CD4-positive, alpha-beta T cell (primary cell): ENCODE measurements at regions not wholly inside any gene's neighbourhood (a gene's known extent, or its start where the extent isn't known, plus 50 kb on each side); places are given as distances from the start of the nearest gene placed in this dataset.

Experiments
- ATAC-seq: fragments of 200-7000 bp; cut with Tn5 transposase; one replicate; pipeline ENCODE4 v1.10.0; 2022; ENCODE audit warnings: mild to moderate bottlenecking; ENCODE audit not compliant: poor library complexity
- CTCF ChIA-PET: fragments of 350-600 bp; sonication (Branson Sonifier 250); formaldehyde crosslinking; loops from one replicate; lab custom pipeline; 2021; ENCODE audit warnings: antibody characterized with exemption, inconsistent platforms; lab: Charles Lee
- POLR2A ChIA-PET: fragments of 350-600 bp; sonication (Branson Sonifier 250); formaldehyde crosslinking; loops from one replicate; lab custom pipeline; 2021; ENCODE audit warnings: antibody characterized with exemption, inconsistent platforms; lab: Charles Lee
- DNase-seq, 14 experiments: peaks; one replicate each; pipeline ENCODE4 v3.0.0-alpha.2; 2013 to 2020; ENCODE audit warnings: mixed read lengths in 2 of 14
- H3K27ac ChIP-seq, 2 donors: one replicate each; pipeline versions ENCODE4 v1.5.1 to v1.7.0; 2013; ENCODE audit warnings: low read length in 2 of 2, low read depth in 1 of 2, mild to moderate bottlenecking in 1 of 2
- H3K27me3 ChIP-seq, 2 experiments: 1 replicate in 1 of 2; 2 replicates in 1 of 2; pipeline versions ENCODE4 v1.6.1 to v1.7.0; 2013; ENCODE audit warnings: low read length in 2 of 2, control low read depth in 1 of 2, mild to moderate bottlenecking in 1 of 2, moderate library complexity in 1 of 2; ENCODE audit not compliant: insufficient read depth in 2 of 2, control insufficient read depth in 1 of 2
- H3K36me3 ChIP-seq: one replicate; pipeline ENCODE4 v1.6.1; 2013; ENCODE audit warnings: low read length, control low read depth; ENCODE audit not compliant: insufficient read depth
- H3K4me1 ChIP-seq: one replicate; pipeline ENCODE4 v1.6.1; 2013; ENCODE audit warnings: low read length, control low read depth; ENCODE audit not compliant: insufficient read depth
- H3K4me3 ChIP-seq: one replicate; pipeline ENCODE4 v1.5.1; 2013; ENCODE audit warnings: mild to moderate bottlenecking, low read length, moderate library complexity
- H3K9me3 ChIP-seq, 2 experiments: 1 replicate in 1 of 2; 2 replicates in 1 of 2; pipeline versions ENCODE4 v1.6.1 to v1.7.0; 2013; ENCODE audit warnings: low read length in 2 of 2, mild to moderate bottlenecking in 2 of 2, control low read depth in 1 of 2, moderate library complexity in 1 of 2; ENCODE audit not compliant: control insufficient read depth in 1 of 2, insufficient read depth in 1 of 2
- H3K27ac Mint-ChIP-seq: one replicate; pipeline ENCODE4 v1.8.0; 2020; ENCODE audit warnings: mixed read lengths
- H3K27me3 Mint-ChIP-seq: one replicate; pipeline ENCODE4 v1.8.0; 2021; ENCODE audit warnings: mixed read lengths
- H3K36me3 Mint-ChIP-seq: one replicate; pipeline ENCODE4 v1.8.0; 2021; ENCODE audit warnings: low read depth, mixed read lengths
- H3K4me1 Mint-ChIP-seq: one replicate; pipeline ENCODE4 v1.8.0; 2021; ENCODE audit warnings: low read depth, mixed read lengths
- H3K4me3 Mint-ChIP-seq: one replicate; pipeline ENCODE4 v1.8.0; 2020; ENCODE audit warnings: mild to moderate bottlenecking, mixed read lengths
- H3K9me3 Mint-ChIP-seq: one replicate; pipeline ENCODE4 v1.8.0; 2020; ENCODE audit warnings: mixed read lengths
- intact Hi-C, 2 experiments: fragments of 100-400 bp; cut with DNase I in 1 of 2; cut with micrococcal nuclease in 1 of 2; formaldehyde crosslinking; loops; one replicate each; pipeline versions ENCODE4 v1.15.1 to v1.9.0; 2023 to 2025; cut with DNase I, micrococcal nuclease
- TF ChIP-seq, protein P1 (sequence below): fragments of 200-600 bp; IDR thresholded peaks from one replicate; pipeline ENCODE4 v1.8.0; 2022; ENCODE audit warnings: antibody characterized with exemption, mild to moderate bottlenecking

- ChIA-PET CTCF (no interaction called here), POLR2A (no interaction called here)
- TF ChIP-seq, protein P1, sequence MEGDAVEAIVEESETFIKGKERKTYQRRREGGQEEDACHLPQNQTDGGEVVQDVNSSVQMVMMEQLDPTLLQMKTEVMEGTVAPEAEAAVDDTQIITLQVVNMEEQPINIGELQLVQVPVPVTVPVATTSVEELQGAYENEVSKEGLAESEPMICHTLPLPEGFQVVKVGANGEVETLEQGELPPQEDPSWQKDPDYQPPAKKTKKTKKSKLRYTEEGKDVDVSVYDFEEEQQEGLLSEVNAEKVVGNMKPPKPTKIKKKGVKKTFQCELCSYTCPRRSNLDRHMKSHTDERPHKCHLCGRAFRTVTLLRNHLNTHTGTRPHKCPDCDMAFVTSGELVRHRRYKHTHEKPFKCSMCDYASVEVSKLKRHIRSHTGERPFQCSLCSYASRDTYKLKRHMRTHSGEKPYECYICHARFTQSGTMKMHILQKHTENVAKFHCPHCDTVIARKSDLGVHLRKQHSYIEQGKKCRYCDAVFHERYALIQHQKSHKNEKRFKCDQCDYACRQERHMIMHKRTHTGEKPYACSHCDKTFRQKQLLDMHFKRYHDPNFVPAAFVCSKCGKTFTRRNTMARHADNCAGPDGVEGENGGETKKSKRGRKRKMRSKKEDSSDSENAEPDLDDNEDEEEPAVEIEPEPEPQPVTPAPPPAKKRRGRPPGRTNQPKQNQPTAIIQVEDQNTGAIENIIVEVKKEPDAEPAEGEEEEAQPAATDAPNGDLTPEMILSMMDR = no peak
- DNase-seq (no peak), ATAC-seq (no peak)
- H3K9me3 ChIP-seq = peaks cover 0 to 4% of the 10 kb centered on the region in 2 experiments
- no peak overlapping the region for H3K27ac Mint-ChIP-seq
- intact Hi-C loops = no loop called here
- no peaks in the 10 kb centered on the region for H3K4me1 Mint-ChIP-seq
- H3K4me3 ChIP-seq = no peak overlapping the region
- no peak overlapping the region for H3K4me3 Mint-ChIP-seq
- H3K4me1 ChIP-seq = no peaks in the 10 kb centered on the region
- H3K9me3 Mint-ChIP-seq = no peaks in the 10 kb centered on the region
- H3K27me3 ChIP-seq = no peaks in the 10 kb centered on the region
- no peaks in the 10 kb centered on the region for H3K36me3 Mint-ChIP-seq
- no peaks in the 10 kb centered on the region for H3K36me3 ChIP-seq
- H3K27me3 Mint-ChIP-seq = no peaks in the 10 kb centered on the region
- no peak overlapping the region for H3K27ac ChIP-seq
Observed at GRCh38 chr9:118083161-118083560, 379.0 kb downstream of the TLR4 start.

DNA sequence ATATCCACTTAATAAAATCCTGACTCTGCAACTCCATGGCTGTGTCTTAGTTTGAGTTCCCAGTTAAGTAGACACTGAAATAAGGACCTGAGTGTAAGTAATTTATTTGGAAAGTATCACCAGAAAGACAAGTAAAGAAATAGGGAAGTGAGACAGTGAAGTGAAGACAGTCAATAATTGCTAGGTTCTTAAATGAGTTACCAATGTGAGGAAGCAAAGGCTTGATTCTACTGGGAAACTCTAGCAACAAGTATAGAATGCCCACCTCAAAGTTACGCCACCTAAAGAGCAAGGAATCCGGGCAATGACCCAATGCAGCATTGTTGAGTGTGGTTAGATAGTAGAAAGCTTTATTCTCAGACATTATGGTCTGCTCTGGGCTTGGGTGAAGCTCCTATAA is 383.9 kb downstream of the TLR4 start:
- Histone ChIP-seq H3K36me3 (no peaks in the 10 kb centered on the region), H3K4me1 (no peaks in the 10 kb centered on the region), H3K27me3 (no peaks in the 10 kb centered on the region), H3K9me3 (peaks cover 0 to 4% of the 10 kb centered on the region in 2 experiments), H3K4me3 (no peak overlapping the region), H3K27ac (no peak overlapping the region)
- intact Hi-C loops = no loop called here
- Mint-ChIP-seq H3K4me1 (no peaks in the 10 kb centered on the region), H3K27ac (no peak overlapping the region), H3K36me3 (no peaks in the 10 kb centered on the region), H3K9me3 (peaks cover 4% of the 10 kb centered on the region), H3K27me3 (no peaks in the 10 kb centered on the region), H3K4me3 (no peak overlapping the region)
- POLR2A ChIA-PET = no interaction called here
- CTCF ChIA-PET = no interaction called here
- TF ChIP-seq, protein P1 = no peak
- no peak for DNase-seq
- ATAC-seq = no peak

GRCh38 chr9:118091226-118091625 is 387.0 kb downstream of the TLR4 start:
- no peaks in the 10 kb centered on the region for H3K4me1 ChIP-seq
- H3K36me3 Mint-ChIP-seq = no peaks in the 10 kb centered on the region
- H3K4me3 Mint-ChIP-seq = no peak overlapping the region
- H3K27ac Mint-ChIP-seq = no peak overlapping the region
- intact Hi-C loops = no loop called here
- CTCF ChIA-PET = no interaction called here
- TF ChIP-seq, protein P1 = no peak
- POLR2A ChIA-PET = no interaction called here
- no peak overlapping the region for H3K27ac ChIP-seq
- DNase-seq = no peak
- H3K9me3 ChIP-seq = no peaks in the 10 kb centered on the region
- ATAC-seq = no peak
- no peak overlapping the region for H3K4me3 ChIP-seq
- no peaks in the 10 kb centered on the region for H3K27me3 Mint-ChIP-seq
- H3K27me3 ChIP-seq = no peaks in the 10 kb centered on the region
- peaks cover 4% of the 10 kb centered on the region for H3K9me3 Mint-ChIP-seq
- H3K4me1 Mint-ChIP-seq = no peaks in the 10 kb centered on the region
- no peaks in the 10 kb centered on the region for H3K36me3 ChIP-seq
